ENCODE measurements at regions not wholly inside any gene's neighbourhood (a gene's known extent, or its start where the extent isn't known, plus 50 kb on each side); places are given as distances from the start of the nearest gene placed in this dataset.

- TF ChIP-seq CTCF (IDR thresholded peaks at IDR 0.05) (no peak), POLR2A (IDR thresholded peaks at IDR 0.05) (no peak)
Observed at GRCh38 chr13:24033527-24034302, 126.8 kb upstream of the SPATA13 start.

Measured in heart left ventricle (tissue), 13 donors.